IMR-90 (cell line): ENCODE measurements at regions not wholly inside any gene's neighbourhood (a gene's known extent, or its start where the extent isn't known, plus 50 kb on each side); places are given as distances from the start of the nearest gene placed in this dataset.

Experiments
- ATAC-seq: fragments of 200-7000 bp; cut with Tn5 transposase; 2 replicates; pipeline ENCODE4 v1.9.1; 2020; ENCODE audit warnings: low read depth, mild to moderate bottlenecking, moderate library complexity
- BruUV-seq: library from RNA; stranded (reverse); fragments of 400-500 nt; replicated peaks from 2 replicates; lab custom pipeline; 2021; lab: Mats Ljungman, UMichigan
- CTCF ChIA-PET: fragments of 300-600 bp; formaldehyde crosslinking; extraction: SDS; loops from one replicate; lab custom pipeline; 2021; ENCODE audit warnings: antibody characterized with exemption; lab: Yijun Ruan, JAX
- POLR2A ChIA-PET: fragments of 300-600 bp; sonication (Branson Sonifier 250); formaldehyde crosslinking; loops from one replicate; lab custom pipeline; 2022; ENCODE audit warnings: antibody characterized with exemption; ENCODE audit not compliant: unreplicated experiment; lab: Charles Lee
- DNase-seq: peaks from one replicate; pipeline ENCODE4 v3.0.0; 2013
- H2AFZ ChIP-seq: replicated peaks from 2 replicates; pipeline ENCODE3; 2013; ENCODE audit warnings: low read length, mild to moderate bottlenecking; ENCODE audit not compliant: poor library complexity
- H2AK5ac ChIP-seq: 2 replicates; pipeline ENCODE4 v1.6.1; 2013; ENCODE audit warnings: low read depth, low read length, inconsistent platforms
- H2AK9ac ChIP-seq: replicated peaks from 2 replicates; pipeline ENCODE3; 2013; ENCODE audit warnings: mild to moderate bottlenecking, low read depth, low read length, moderate library complexity; ENCODE audit not compliant: poor library complexity
- H2BK120ac ChIP-seq: 2 replicates; pipeline ENCODE4 v1.6.1; 2013; ENCODE audit warnings: low read depth, low read length, inconsistent platforms
- H2BK15ac ChIP-seq: 3 replicates; pipeline ENCODE4 v1.6.1; 2013; ENCODE audit warnings: low read depth, low read length, inconsistent platforms
- H2BK20ac ChIP-seq: 2 replicates; pipeline ENCODE4 v1.6.1; 2013; ENCODE audit warnings: low read depth, mild to moderate bottlenecking, inconsistent platforms, low read length, moderate library complexity
- H2BK5ac ChIP-seq: 2 replicates; pipeline ENCODE4 v1.6.1; 2013; ENCODE audit warnings: mild to moderate bottlenecking, low read depth, low read length, inconsistent platforms; ENCODE audit not compliant: poor library complexity, severe bottlenecking
- H3K14ac ChIP-seq: replicated peaks from 2 replicates; pipeline ENCODE4 v1.6.1; 2013; ENCODE audit warnings: low read depth, low read length, inconsistent platforms
- H3K18ac ChIP-seq: 2 replicates; pipeline ENCODE4 v1.6.1; 2013; ENCODE audit warnings: low read depth, low read length, control low read depth
- H3K23ac ChIP-seq: 2 replicates; pipeline ENCODE4 v1.6.1; 2013; ENCODE audit warnings: low read depth, low read length, inconsistent platforms
- H3K27ac ChIP-seq: 2 replicates; pipeline ENCODE4 v1.5.1; 2013; ENCODE audit warnings: mild to moderate bottlenecking, control low read depth, low read length; ENCODE audit not compliant: insufficient read depth
- H3K27me3 ChIP-seq: 2 replicates; pipeline ENCODE4 v1.6.1; 2013; ENCODE audit warnings: low read length; ENCODE audit not compliant: control insufficient read depth, insufficient read depth
- H3K36me3 ChIP-seq: 2 replicates; pipeline ENCODE4 v1.6.1; 2013; ENCODE audit warnings: low read length, mixed read lengths; ENCODE audit not compliant: control insufficient read depth, insufficient read depth
- H3K4ac ChIP-seq: 2 replicates; pipeline ENCODE4 v1.6.1; 2013; ENCODE audit warnings: low read depth, low read length, inconsistent platforms
- H3K4me1 ChIP-seq: 2 replicates; pipeline ENCODE4 v1.6.1; 2013; ENCODE audit warnings: low read length, mixed read lengths; ENCODE audit not compliant: control insufficient read depth, insufficient read depth
- H3K4me2 ChIP-seq: 2 replicates; pipeline ENCODE4 v1.6.1; 2013; ENCODE audit warnings: low read depth, mild to moderate bottlenecking, control low read depth, low read length, moderate library complexity
- H3K4me3 ChIP-seq: 2 replicates; pipeline ENCODE4 v1.5.1; 2013; ENCODE audit warnings: low read depth, mild to moderate bottlenecking, control low read depth, low read length, moderate library complexity; ENCODE audit not compliant: insufficient read depth
- H3K56ac ChIP-seq: 2 replicates; pipeline ENCODE4 v1.6.1; 2013; ENCODE audit warnings: low read length, inconsistent platforms; ENCODE audit not compliant: insufficient read depth; ENCODE audit errors: extremely low read depth
- H3K79me1 ChIP-seq, 2 experiments: 2 replicates each; pipeline ENCODE4 v1.6.1; 2013; ENCODE audit warnings: low read length in 2 of 2, inconsistent platforms in 1 of 2, low read depth in 1 of 2
- H3K9ac ChIP-seq: 2 replicates; pipeline ENCODE4 v1.6.1; 2013; ENCODE audit warnings: low read depth, low read length, control low read depth
- H3K9me1 ChIP-seq: 2 replicates; pipeline ENCODE4 v1.6.1; 2013; ENCODE audit warnings: low read length, inconsistent platforms; ENCODE audit not compliant: insufficient read depth
- H3K9me3 ChIP-seq: 2 replicates; pipeline ENCODE4 v1.6.1; 2013; ENCODE audit warnings: low read length; ENCODE audit not compliant: control insufficient read depth, insufficient read depth
- H4K20me1 ChIP-seq: 2 replicates; pipeline ENCODE4 v1.6.1; 2013; ENCODE audit warnings: low read length, inconsistent platforms; ENCODE audit not compliant: insufficient read depth
- H4K5ac ChIP-seq: 2 replicates; pipeline ENCODE4 v1.6.1; 2013; ENCODE audit warnings: mild to moderate bottlenecking, low read depth, low read length, control low read depth
- H4K8ac ChIP-seq, 2 experiments: 2 replicates each; pipeline ENCODE4 v1.6.1; 2013; ENCODE audit warnings: low read depth in 2 of 2, low read length in 2 of 2, control low read depth in 1 of 2, inconsistent platforms in 1 of 2
- H4K91ac ChIP-seq: 2 replicates; pipeline ENCODE4 v1.6.1; 2013; ENCODE audit warnings: low read depth, low read length, inconsistent platforms; ENCODE audit not compliant: insufficient read depth
- BHLHE40 ChIP-seq: fragments of 150-350 bp; IDR thresholded peaks from 2 replicates; pipeline ENCODE4 v1.6.1; 2016; ENCODE audit warnings: mild to moderate bottlenecking, low read depth, low read length
- CHD1 ChIP-seq: IDR thresholded peaks from 2 replicates; pipeline ENCODE4 v1.6.1; 2012; ENCODE audit warnings: low read depth, low read length, improper control_type of control experiment
- ELK1 ChIP-seq: fragments of 150-350 bp; IDR thresholded peaks from 2 replicates; pipeline ENCODE4 v1.6.1; 2016; ENCODE audit warnings: low read depth, mild to moderate bottlenecking, low read length, moderate library complexity, borderline replicate concordance
- FOS ChIP-seq: fragments of 150-350 bp; IDR thresholded peaks from 2 replicates; pipeline ENCODE4 v1.6.1; 2016; ENCODE audit warnings: low read depth, low read length
- MAFK ChIP-seq: IDR thresholded peaks from 2 replicates; pipeline ENCODE4 v1.6.1; 2012; ENCODE audit warnings: low read depth, low read length, improper control_type of control experiment
- MAZ ChIP-seq: IDR thresholded peaks from 2 replicates; pipeline ENCODE4 v1.6.1; 2012; ENCODE audit warnings: low read depth, mild to moderate bottlenecking, low read length, improper control_type of control experiment, moderate library complexity, borderline replicate concordance
- MXI1 ChIP-seq: IDR thresholded peaks from 2 replicates; pipeline ENCODE4 v1.6.1; 2012; ENCODE audit warnings: low read depth, mild to moderate bottlenecking, low read length, moderate library complexity, borderline replicate concordance
- NFE2L2 ChIP-seq: fragments of 150-350 bp; IDR thresholded peaks from 2 replicates; pipeline ENCODE4 v1.6.1; 2016; ENCODE audit warnings: low read depth, mild to moderate bottlenecking, low read length
- POLR2A ChIP-seq: IDR thresholded peaks from 2 replicates; pipeline ENCODE4 v1.6.1; 2012; ENCODE audit warnings: mild to moderate bottlenecking, low read depth, low read length
- RAD21 ChIP-seq: IDR thresholded peaks from 2 replicates; pipeline ENCODE4 v1.6.1; 2012; ENCODE audit warnings: low read length, improper control_type of control experiment
- RFX5 ChIP-seq: IDR thresholded peaks from 2 replicates; pipeline ENCODE4 v1.8.0; 2012; ENCODE audit warnings: low read depth, mild to moderate bottlenecking, low read length, moderate library complexity
- USF2 ChIP-seq: fragments of 150-350 bp; IDR thresholded peaks from 2 replicates; pipeline ENCODE4 v1.6.1; 2017; ENCODE audit warnings: mild to moderate bottlenecking, antibody characterized with exemption, low read length, low read depth
- WGBS, 2 experiments: methylation state at CpG; one replicate each; pipeline versions ENCODE4 v1.1.5 to v1.1.7; 2013; ENCODE audit warnings: missing lambda C conversion rate in 2 of 2; ENCODE audit not compliant: insufficient read length in 1 of 2; ENCODE audit errors: extremely low coverage in 2 of 2; 5-methylcytosine and 5-hydroxymethylcytosine counted together
- dilution Hi-C: fragments of 300-500 bp; cut with HindIII; formaldehyde crosslinking; loops from one replicate; pipeline ENCODE4 v1.14.3; 2018; ENCODE audit warnings: low sequenced_read_pairs; ENCODE audit not compliant: unreplicated experiment
- in situ Hi-C: fragments of 300-500 bp; cut with MboI; formaldehyde crosslinking; loops from 3 replicates; pipeline ENCODE4 v1.14.3; 2019; ENCODE audit warnings: low sequenced_read_pairs, inconsistent platforms, mixed read lengths
- intact Hi-C: fragments of 100-400 bp; cut with micrococcal nuclease; formaldehyde crosslinking; loops from 2 replicates; pipeline ENCODE4 v1.10.0; 2022

- Histone ChIP-seq H3K9ac (no peak overlapping the region), H3K27me3 (no peaks in the 10 kb centered on the region), H3K56ac (no peak overlapping the region), H3K18ac (no peak overlapping the region), H3K14ac (no peak overlapping the region), H2AK9ac (no peak overlapping the region), H3K4me2 (no peak overlapping the region), H4K91ac (no peak overlapping the region), H3K36me3 (no peaks in the 10 kb centered on the region), H3K9me1 (no peaks in the 10 kb centered on the region), H3K4me1 (no peaks in the 10 kb centered on the region), H2BK5ac (no peak overlapping the region), H4K8ac (no peak overlapping the region), H3K9me3 (peaks cover 5% of the 10 kb centered on the region), H3K79me1 (no peaks in the 10 kb centered on the region), H4K20me1 (no peaks in the 10 kb centered on the region), H2AFZ (no peak overlapping the region), H2BK120ac (no peak overlapping the region), H3K27ac (no peak overlapping the region), H3K4ac (no peak overlapping the region), H4K5ac (no peak overlapping the region), H3K23ac (no peak overlapping the region), H2BK15ac (no peak overlapping the region), H2AK5ac (no peak overlapping the region), H2BK20ac (no peak overlapping the region), H3K4me3 (no peak overlapping the region)
- intact Hi-C loops, result no loop called here
- dilution Hi-C loops, result no loop called here
- TF ChIP-seq MAZ (no peak), RAD21 (no peak), RFX5 (no peak), MAFK (no peak), POLR2A (no peak), CHD1 (no peak), BHLHE40 (no peak), USF2 (no peak), FOS (no peak), MXI1 (no peak), ELK1 (no peak), NFE2L2 (no peak)
- in situ Hi-C loops, result no loop called here
- WGBS, 2 experiments, result no CpG with 5 or more reads among the region's 2 CpGs
- ATAC-seq (no peak), DNase-seq (no peak)
- POLR2A ChIA-PET, result no interaction called here
- no TSS peak for BruUV-seq
- CTCF ChIA-PET, result no interaction called here
Observed at GRCh38 chr16:62583414-62583813, 547.2 kb upstream of the CDH8 start.
